WERI-Rb-1 (cell line): ENCODE measurements at regions not wholly inside any gene's neighbourhood (a gene's known extent, or its start where the extent isn't known, plus 50 kb on each side); places are given as distances from the start of the nearest gene placed in this dataset.

Source experiments
- DNase-seq: peaks from one replicate; pipeline ENCODE4 v3.0.0-alpha.2; 2020
- H3K27ac ChIP-seq: fragments of 250-450 bp; sonication (Bioruptor Pico); 2 replicates; pipeline ENCODE4 v1.5.1; 2020; ENCODE audit warnings: mild to moderate bottlenecking, moderate library complexity
- H3K27me3 ChIP-seq: fragments of 250-450 bp; sonication (Bioruptor Pico); 2 replicates; pipeline ENCODE4 v1.5.1; 2021; ENCODE audit warnings: mild to moderate bottlenecking, low read depth, moderate library complexity; ENCODE audit not compliant: insufficient read depth, severe bottlenecking
- H3K36me3 ChIP-seq: fragments of 250-450 bp; sonication (Bioruptor Pico); 2 replicates; pipeline ENCODE4 v1.5.1; 2020; ENCODE audit warnings: mild to moderate bottlenecking, moderate library complexity
- H3K4me3 ChIP-seq: 2 replicates; pipeline ENCODE4 v1.5.1; 2011; ENCODE audit warnings: low read depth, mild to moderate bottlenecking, control low read depth, low read length
- H3K9me3 ChIP-seq: fragments of 250-450 bp; sonication (Bioruptor Pico); 2 replicates; pipeline ENCODE4 v1.5.1; 2021; ENCODE audit warnings: mild to moderate bottlenecking, moderate library complexity; ENCODE audit not compliant: severe bottlenecking
- CTCF ChIP-seq: IDR thresholded peaks from 2 replicates; pipeline ENCODE4 v1.5.1; 2011; ENCODE audit warnings: low read depth, mild to moderate bottlenecking, control low read depth, inconsistent platforms, low read length

DNA sequence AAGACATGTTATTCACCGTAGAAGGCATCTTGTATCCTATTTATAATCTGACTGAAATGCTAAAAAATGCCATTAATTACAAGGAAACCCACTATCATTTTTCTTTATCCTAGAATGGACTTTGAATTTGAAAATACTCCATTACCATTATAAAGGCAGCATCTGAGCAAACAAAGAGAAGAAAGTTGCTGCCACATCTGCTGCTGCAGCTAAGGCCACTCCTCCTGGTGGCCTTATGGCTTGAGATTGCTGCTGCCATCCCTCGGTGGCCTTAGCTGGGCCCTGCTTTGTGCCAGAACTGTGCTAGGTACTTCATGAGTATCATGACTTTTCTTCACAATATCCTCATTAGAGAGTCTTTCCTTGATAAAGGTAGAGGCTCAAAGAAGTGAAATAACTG, 1210.1 kb upstream of the TENM4 start:
- Histone ChIP-seq H3K4me3 (no peak overlapping the region), H3K27ac (no peak overlapping the region), H3K36me3 (no peaks in the 10 kb centered on the region), H3K9me3 (no peaks in the 10 kb centered on the region), H3K27me3 (no peaks in the 10 kb centered on the region)
- no peak for DNase-seq
- TF ChIP-seq CTCF = no peak

- Histone ChIP-seq H3K4me3 (no peak overlapping the region), H3K9me3 (no peaks in the 10 kb centered on the region), H3K27ac (no peak overlapping the region), H3K27me3 (no peaks in the 10 kb centered on the region), H3K36me3 (no peaks in the 10 kb centered on the region)
- no peak for DNase-seq
- no peak for TF ChIP-seq CTCF
Observed at GRCh38 chr11:80649186-80649585, 1208.4 kb upstream of the TENM4 start.

DNA sequence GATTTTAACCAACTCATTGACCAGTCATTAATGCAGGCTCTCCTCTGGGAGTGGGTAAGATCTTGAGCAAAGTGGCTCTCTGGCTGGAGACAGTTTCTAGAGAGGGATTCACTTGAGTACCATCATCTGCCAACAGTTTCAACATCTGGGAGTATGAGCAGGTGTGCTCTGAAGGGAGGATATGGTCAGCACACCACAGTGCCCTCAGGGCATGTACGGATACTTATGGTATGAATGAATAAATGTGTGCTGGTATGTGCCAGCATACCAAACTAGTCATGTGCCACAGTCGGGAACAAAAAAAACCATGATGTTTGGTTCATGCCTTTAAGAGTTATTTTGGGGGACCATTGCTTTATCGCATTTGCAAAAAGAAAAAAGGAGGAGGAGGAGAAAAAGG, 1197.5 kb upstream of the TENM4 start:
- TF ChIP-seq CTCF = no peak
- H3K4me3 ChIP-seq = no peak overlapping the region
- H3K27me3 ChIP-seq = peaks cover 3% of the 10 kb centered on the region
- no peaks in the 10 kb centered on the region for H3K36me3 ChIP-seq
- DNase-seq = no peak
- no peak overlapping the region for H3K27ac ChIP-seq
- no peaks in the 10 kb centered on the region for H3K9me3 ChIP-seq

GRCh38 chr11:80637571-80637970, 1196.7 kb upstream of the TENM4 start:
- no peak for DNase-seq
- H3K27me3 ChIP-seq = peaks cover 3% of the 10 kb centered on the region
- no peak overlapping the region for H3K4me3 ChIP-seq
- no peak overlapping the region for H3K27ac ChIP-seq
- H3K36me3 ChIP-seq = no peaks in the 10 kb centered on the region
- no peaks in the 10 kb centered on the region for H3K9me3 ChIP-seq
- TF ChIP-seq CTCF = no peak

- peaks cover 3% of the 10 kb centered on the region for H3K27me3 ChIP-seq
- no peak overlapping the region for H3K27ac ChIP-seq
- no peak overlapping the region for H3K4me3 ChIP-seq
- TF ChIP-seq CTCF = no peak
- H3K36me3 ChIP-seq = no peaks in the 10 kb centered on the region
- no peak for DNase-seq
- H3K9me3 ChIP-seq = no peaks in the 10 kb centered on the region
Observed at GRCh38 chr11:80636999-80637398, 1196.2 kb upstream of the TENM4 start.

- DNase-seq = no peak
Observed at GRCh38 chr11:80635178-80635577, 1194.3 kb upstream of the TENM4 start.

More at GRCh38 chr11:80635178-80635577, 1194.3 kb upstream of the TENM4 start:
- Histone ChIP-seq H3K36me3 (no peaks in the 10 kb centered on the region), H3K4me3 (no peak overlapping the region), H3K9me3 (no peaks in the 10 kb centered on the region), H3K27ac (no peak overlapping the region), H3K27me3 (peaks cover 3% of the 10 kb centered on the region)
- no peak for TF ChIP-seq CTCF
